ENCODE measurements at regions not wholly inside any gene's neighbourhood (a gene's known extent, or its start where the extent isn't known, plus 50 kb on each side); places are given as distances from the start of the nearest gene placed in this dataset.

- TF ChIP-seq CSRNP3 (CRISPR knock-in tag; IDR thresholded peaks at IDR 0.05) (no peak), ZNF8 (CRISPR knock-in tag; IDR thresholded peaks at IDR 0.05) (no peak), TSHZ2 (CRISPR knock-in tag; IDR thresholded peaks at IDR 0.05) (no peak), ZFP30 (CRISPR knock-in tag; IDR thresholded peaks at IDR 0.05) (no peak)
Observed at GRCh38 chr3:191085091-191085490, 114.0 kb upstream of the OSTN start.

Measured in SK-N-SH treated with all-trans-retinoic acid at 6 μM for 48 hours (cell line).